GM18873 (cell line): ENCODE measurements at regions not wholly inside any gene's neighbourhood (a gene's known extent, or its start where the extent isn't known, plus 50 kb on each side); places are given as distances from the start of the nearest gene placed in this dataset.
A peak's percentile ranks its signal among the peaks of the same experiment; 100 is the strongest.
"Not testable (repeated sequence)": the region's sequence is repeated elsewhere in the genome, so short reads cannot be mapped to it uniquely, and the experiment has no call there.

ENCODE experiments used
- ATAC-seq: cut with Tn5 transposase; IDR thresholded peaks from one replicate; pipeline ENCODE4 v1.9.1; 2021; ENCODE audit warnings: mild to moderate bottlenecking, moderate library complexity, moderate number of reproducible peaks; ENCODE audit not compliant: unreplicated experiment, low FRiP score

DNA sequence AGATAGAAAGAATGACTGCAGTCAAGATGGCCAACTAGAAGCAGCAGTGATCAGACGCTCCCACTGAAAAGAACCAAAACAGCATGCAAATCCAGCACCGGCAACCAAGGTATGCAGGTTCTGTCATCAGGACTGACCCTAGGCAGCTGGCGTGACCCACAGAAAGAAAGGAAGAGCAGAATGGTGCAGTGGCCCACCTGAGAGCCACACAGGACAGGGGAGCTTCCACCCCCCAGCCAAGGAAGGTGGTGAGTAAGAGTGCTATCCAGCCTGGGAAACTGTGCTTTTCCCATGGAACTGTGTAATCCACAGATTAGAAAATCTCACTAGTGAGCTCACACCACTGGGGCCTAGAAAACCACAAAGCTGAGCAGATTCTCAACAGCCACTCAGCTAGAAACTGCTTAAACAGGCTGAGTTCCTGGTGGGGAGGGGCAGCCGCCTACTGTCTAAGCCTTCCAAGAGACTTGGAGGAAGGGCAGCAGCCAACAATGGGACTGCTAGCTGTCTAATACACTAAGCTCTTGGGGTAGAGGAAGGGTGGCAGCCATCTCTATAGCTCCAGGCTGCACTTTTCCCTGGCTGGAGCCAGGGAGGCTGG is 127.9 kb downstream of the EVA1A start:
- ATAC-seq = peak; percentile 78

- ATAC-seq = peak; percentile 77
These were observed 129.0 kb downstream of the EVA1A start for GRCh38 chr2:75431763-75432162.

GRCh38 chr2:75431276-75431675 is 129.5 kb downstream of the EVA1A start:
- ATAC-seq = no peak

GRCh38 chr2:75430449-75430848 is 130.3 kb downstream of the EVA1A start:
- ATAC-seq = not testable (repeated sequence)

DNA sequence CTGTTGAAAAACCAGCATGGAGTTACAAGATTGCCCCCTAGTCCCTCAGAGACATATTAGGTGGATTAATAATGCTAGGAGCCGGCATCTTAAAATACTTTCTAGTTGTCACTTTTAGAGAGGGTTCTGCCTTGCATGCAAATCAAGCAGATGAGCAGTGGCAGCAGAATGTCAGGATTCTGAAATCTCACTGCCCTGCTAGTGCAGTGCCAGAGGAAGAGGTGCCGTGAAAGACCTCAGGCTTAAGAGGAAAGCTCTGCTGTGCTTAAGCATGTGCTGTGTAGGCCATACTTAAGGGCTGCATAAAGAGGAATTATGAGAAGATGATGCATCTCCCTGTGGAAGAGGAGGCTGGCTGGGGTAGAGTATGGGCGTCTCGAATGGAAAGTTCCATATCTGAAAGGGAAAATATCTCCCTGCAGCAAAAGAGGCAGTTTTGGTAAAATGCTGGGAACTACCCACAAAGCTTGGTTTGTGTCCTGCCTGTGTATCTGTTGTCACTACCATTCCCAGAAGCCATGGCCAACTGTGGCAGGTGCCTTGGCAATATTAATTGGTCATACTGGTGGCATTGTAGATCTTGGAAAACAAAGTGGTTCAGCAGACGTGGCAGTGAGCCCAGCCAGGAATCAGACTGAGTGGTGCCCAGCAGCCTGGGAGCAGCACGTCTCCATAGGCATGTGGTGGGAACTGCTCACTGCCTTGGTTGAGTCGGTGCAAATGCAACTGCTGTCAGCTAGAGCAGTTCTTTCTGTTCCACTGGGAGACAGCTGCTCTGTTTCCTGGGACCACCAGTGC is 131.9 kb downstream of the EVA1A start:
- no peak for ATAC-seq

- no peak for ATAC-seq
These were observed 132.7 kb downstream of the EVA1A start for GRCh38 chr2:75428060-75428459.

GRCh38 chr2:75424936-75425619 is 135.7 kb downstream of the EVA1A start:
- ATAC-seq = no peak

- no peak for ATAC-seq
These were observed 138.8 kb downstream of the EVA1A start for GRCh38 chr2:75421986-75422385.

DNA sequence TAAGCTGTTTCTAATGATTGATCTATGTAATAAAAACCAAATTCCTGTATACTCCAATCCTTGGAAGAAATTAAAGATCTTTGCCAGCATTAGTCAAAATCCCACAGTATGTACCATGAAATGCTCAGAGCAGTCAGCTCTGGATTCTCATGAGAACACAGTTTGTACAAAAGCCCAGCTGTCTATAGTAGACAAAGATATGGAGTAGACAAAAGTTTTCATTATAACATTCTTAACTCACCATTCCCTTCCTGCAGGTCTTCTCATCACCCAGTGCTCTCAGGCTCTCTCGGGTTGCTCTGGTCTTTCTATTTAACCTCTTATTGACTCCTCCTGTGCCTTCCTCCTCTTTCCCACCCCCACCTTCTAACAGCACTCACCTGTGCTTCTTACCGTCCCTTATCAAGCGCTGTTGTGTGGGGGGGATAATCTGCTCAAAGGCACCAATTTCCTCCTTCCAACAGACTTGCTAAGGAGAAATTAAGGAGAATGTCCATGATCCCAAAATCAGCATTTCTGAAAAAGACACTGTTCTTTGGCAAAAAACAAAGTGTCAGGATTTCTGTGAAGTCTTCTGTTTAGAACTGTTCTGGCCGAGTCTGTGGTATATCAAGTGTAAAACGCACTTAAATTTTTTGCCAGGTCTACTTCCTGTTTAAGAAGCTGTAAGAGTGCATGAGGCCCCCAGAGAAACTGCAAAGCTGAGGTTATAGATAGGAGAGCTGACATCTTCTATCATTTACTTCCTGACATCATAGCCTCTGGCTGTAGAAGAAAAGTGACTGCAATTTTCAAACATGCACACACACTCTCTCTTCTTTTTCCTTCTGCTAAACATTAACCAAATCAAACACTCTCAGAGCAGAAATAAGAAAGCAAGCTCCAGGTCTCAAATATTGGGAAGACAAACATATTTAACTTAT is 144.1 kb downstream of the EVA1A start:
- ATAC-seq = peak; percentile 50

DNA sequence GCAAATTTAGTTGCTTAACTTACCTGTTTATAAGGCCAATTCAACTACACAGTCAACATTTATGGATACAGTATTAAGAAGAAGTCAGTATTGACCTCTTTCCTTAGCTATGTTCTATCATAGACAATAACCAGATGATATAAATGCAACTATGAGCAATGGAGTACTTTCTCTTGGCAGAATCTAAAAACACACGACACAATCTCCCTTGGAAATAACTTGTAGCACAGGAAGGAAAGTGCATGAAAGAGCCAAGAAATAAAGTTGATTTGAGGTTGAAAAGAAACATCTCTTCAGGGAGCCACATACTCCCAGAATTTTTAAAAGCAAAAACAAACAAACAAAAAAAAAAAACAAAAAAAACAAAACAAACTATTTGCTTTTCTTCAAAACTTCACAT is 145.0 kb downstream of the EVA1A start:
- ATAC-seq = no peak

DNA sequence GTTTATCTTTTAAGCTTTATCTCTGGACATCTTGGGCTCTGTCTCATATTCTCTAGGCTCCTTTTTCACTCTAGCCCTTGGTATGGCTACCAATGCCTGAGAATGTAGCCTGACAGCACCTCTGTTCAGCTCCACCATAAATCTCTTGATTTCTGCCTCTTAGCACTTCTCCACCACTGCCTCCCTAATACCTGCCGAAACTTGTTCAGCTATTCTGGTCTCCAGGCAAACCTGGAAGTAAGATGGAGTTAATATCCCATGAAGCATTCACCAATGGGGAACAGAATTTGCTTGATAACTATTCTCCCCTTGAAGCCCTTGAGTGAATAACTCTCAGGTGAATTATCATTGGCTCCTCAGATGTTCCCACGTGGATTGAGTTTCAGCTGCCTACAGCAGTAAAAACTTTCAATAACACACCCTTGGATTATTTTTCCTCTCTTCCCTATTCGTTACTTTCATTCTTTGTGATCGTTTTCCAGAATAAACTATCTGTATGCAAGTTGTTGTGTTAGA is 145.6 kb downstream of the EVA1A start:
- ATAC-seq = no peak

GRCh38 chr2:75411574-75411973 is 149.2 kb downstream of the EVA1A start:
- no peak for ATAC-seq

DNA sequence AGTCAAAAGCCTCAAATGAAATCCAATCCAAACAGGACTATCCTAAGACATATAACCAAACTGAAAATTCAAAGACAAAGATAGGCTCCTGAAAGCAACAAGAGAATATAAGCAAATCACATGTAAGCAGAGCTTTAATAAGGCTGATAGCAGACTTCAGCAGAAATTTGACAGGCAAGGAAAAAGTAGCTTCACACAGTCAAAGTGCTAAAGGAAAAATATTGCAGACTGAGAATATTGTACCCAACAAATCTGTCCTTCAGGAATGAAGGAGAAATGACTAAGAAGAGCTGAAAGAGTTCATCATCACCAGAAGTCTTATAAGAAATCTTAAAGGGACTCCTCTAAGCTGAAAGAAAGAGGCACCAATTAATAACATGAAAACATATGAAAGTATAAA is 150.0 kb downstream of the EVA1A start:
- ATAC-seq = no peak

DNA sequence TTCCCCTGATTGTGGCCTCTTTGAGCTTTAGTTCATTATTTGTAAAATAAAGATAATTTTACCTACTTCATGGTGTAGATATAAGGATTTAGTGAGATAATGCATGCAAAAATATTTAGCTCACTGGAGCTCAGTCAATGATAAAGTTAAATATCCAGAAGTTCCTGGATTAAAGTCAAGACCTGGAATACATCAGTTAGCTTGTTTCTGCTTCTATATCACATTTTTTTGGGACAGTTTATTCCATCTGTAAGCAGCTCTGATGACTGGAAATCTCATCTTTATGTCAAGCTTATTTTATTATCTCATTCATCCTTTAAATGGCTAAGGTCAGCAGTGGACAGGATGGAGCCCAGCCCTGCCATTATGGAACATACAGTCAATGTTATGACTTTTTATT is 152.0 kb downstream of the EVA1A start:
- no peak for ATAC-seq

DNA sequence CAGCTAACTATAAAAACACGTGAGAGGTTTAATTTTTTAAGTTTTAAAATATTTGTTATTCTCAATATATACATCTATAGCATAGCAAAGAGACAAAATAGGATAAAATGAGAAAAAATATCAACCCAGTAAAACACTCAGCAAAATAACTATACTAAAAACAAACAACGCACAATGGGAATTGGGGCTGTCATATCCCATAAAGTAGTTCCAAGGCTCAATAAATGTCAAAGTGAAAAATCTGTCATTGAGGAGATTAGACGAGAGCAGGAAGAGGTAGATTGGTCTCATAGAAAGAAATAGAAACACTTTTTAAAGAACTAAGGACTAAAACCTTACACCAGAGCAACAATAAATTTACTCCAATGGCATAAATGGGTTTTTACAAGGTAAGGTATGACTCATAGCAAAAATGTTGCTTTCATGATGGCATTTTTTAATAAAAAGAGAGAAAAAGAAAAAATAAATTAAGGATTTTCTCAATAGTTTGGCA is 153.7 kb downstream of the EVA1A start:
- no peak for ATAC-seq

DNA sequence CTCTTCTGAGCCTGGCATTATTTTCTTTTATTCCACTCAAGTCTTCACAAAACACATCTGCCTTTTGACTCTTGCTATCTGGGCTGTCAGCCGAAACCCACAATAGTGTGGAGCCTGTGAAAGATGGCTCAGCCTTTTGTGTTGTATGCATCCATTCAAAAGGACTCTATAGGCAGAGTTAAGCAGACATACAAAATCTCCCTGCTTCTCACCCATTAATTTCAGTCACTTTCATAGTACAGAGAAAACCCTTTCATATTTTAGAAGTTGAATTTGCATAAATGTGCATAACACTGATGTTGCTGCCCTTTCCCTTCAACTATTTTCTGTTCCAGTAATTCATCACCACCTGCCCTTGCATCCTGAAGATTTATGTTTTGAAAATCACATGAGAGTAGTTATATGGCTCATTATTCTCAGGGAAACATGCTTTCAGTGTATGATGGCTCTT is 154.6 kb downstream of the EVA1A start:
- ATAC-seq = no peak

- no peak for ATAC-seq
These were observed 155.7 kb downstream of the EVA1A start for GRCh38 chr2:75405000-75405399.

GRCh38 chr2:75403991-75404428 is 156.7 kb downstream of the EVA1A start:
- no peak for ATAC-seq

DNA sequence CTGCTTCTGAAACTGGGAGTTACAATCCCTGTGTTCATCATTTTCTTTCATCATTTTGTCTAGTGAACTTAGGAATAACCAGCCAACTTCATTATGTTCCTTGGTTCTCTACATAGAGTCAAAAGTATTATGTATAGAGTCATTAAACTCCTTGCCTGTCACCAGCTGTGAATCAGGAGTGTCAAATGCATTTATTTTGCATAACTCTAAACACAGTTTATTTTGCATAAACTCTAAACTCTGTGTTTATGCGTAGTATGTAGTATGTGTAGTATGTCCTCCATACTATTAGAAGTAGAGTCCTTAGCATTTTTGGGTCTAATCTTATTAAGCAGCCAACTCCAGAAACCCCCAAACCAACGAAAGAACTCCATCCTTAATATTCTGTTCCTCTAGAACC is 164.4 kb downstream of the EVA1A start:
- ATAC-seq = no peak

- not testable (repeated sequence) for ATAC-seq
These were observed 166.0 kb downstream of the EVA1A start for GRCh38 chr2:75394764-75395163.
